Spinal cord (tissue), 9 donors: ENCODE measurements at regions not wholly inside any gene's neighbourhood (a gene's known extent, or its start where the extent isn't known, plus 50 kb on each side); places are given as distances from the start of the nearest gene placed in this dataset.
"Not testable (repeated sequence)": the region's sequence is repeated elsewhere in the genome, so short reads cannot be mapped to it uniquely, and the experiment has no call there.

Experiments
- DNase-seq, 6 donors: peaks; one replicate each; pipeline versions ENCODE4 v3.0.0 to v3.0.0-alpha.2; 2013 to 2015; ENCODE audit warnings: low spot score in 6 of 6, low read depth in 4 of 6
- H3K27ac ChIP-seq: one replicate; pipeline ENCODE4 v1.5.1; 2013; ENCODE audit warnings: low read depth, low read length, control low read depth
- H3K27me3 ChIP-seq: one replicate; pipeline ENCODE4 v1.6.1; 2013; ENCODE audit warnings: low read length; ENCODE audit not compliant: control insufficient read depth, insufficient read depth
- H3K36me3 ChIP-seq: one replicate; pipeline ENCODE4 v1.6.1; 2013; ENCODE audit warnings: low read length; ENCODE audit not compliant: control insufficient read depth, insufficient read depth
- H3K4me1 ChIP-seq: one replicate; pipeline ENCODE4 v1.6.1; 2013; ENCODE audit warnings: low read length; ENCODE audit not compliant: control insufficient read depth, insufficient read depth
- H3K4me3 ChIP-seq: one replicate; pipeline ENCODE4 v1.5.1; 2013; ENCODE audit warnings: low read depth, low read length, control low read depth
- H3K9me3 ChIP-seq: one replicate; pipeline ENCODE4 v1.6.1; 2013; ENCODE audit warnings: low read length; ENCODE audit not compliant: control insufficient read depth, insufficient read depth
- WGBS: methylation state at CpG from one replicate; pipeline ENCODE4 v1.1.5; 2013; ENCODE audit warnings: missing lambda C conversion rate; ENCODE audit not compliant: insufficient coverage; 5-methylcytosine and 5-hydroxymethylcytosine counted together
- donor health status: healthy.

DNA sequence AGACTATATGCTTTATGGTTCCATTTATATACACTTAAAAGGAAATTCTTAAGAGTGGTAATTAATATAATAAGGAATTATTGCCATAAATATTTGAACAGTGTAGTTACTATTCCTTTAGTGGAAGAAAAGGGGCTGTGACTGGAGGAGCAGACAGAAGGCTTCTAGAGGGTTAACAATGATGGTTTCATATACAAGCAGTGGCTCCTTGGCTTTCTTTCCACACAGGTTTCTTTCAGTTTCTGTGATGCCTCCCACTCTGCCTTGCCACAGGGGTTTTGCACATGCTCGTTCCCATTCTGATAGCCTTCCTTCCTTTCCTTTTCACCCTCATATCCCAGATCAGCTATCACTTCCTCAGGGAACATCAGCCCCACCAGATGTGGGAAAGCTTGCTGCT, 108.8 kb upstream of the LYSMD4 start:
- Histone ChIP-seq H3K4me1 (no peaks in the 10 kb centered on the region), H3K9me3 (no peaks in the 10 kb centered on the region), H3K36me3 (no peaks in the 10 kb centered on the region), H3K27me3 (no peaks in the 10 kb centered on the region), H3K27ac (no peak overlapping the region), H3K4me3 (no peak overlapping the region)
- 75% methylated on average over 1 of the region's 1 CpG for WGBS
- no peak for DNase-seq

DNA sequence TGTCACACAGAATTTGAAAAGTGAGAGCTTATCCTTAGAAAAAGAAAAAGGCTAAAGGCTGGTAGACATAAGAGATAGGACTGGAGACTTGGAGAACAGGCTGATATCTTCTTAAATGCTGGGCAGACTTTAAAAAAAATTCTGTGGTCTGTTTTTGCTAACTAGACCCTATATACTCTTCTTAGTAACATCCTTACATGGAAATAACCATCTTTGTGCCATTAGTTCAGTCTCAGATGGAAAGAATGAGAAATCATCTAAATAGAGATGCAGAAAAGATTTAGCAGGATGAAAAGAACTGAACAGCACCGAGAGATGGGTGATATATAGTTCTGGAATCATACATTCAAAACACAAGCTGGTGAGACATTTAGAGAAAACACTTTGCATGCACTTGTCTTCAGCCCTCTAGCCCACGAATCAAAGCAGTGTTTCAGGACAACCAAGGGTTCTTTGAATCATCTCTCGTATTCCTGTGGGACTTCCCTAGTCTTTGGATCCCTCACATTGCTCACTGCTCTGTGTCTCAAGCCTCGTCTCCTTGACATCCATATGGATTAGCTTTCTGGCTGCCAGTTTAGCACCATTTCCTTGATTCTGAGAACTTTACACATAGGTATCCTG, 93.0 kb upstream of the LYSMD4 start:
- Histone ChIP-seq H3K4me3 (no peak overlapping the region), H3K27me3 (no peaks in the 10 kb centered on the region), H3K36me3 (no peaks in the 10 kb centered on the region), H3K4me1 (no peaks in the 10 kb centered on the region), H3K27ac (no peak overlapping the region), H3K9me3 (no peaks in the 10 kb centered on the region)
- 89% methylated on average over 3 of the region's 4 CpGs for WGBS
- DNase-seq, result peak in 1 of 6 donors; percentile 15

DNA sequence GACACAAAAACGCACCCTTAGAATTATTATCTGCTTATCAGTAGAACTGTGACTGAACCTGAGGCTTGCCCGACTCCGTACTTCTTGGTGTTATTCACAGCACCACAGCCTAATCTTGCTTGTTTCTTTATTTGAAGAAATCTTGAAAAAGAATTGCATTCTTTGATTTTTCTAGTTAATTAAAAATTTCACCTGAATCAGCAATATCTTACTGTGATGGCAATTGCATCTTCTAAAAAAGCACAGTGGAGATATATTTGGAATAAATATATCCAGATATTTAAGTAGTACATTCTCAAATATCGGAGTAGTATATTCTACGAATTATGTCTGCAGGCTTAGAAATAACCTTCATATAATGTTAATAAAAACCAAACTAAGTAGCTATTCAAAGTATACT, 90.1 kb upstream of the LYSMD4 start:
- DNase-seq, result no peak
- Histone ChIP-seq H3K27me3 (no peaks in the 10 kb centered on the region), H3K27ac (no peak overlapping the region), H3K9me3 (no peaks in the 10 kb centered on the region), H3K4me3 (no peak overlapping the region), H3K4me1 (no peaks in the 10 kb centered on the region), H3K36me3 (no peaks in the 10 kb centered on the region)
- no CpG with 5 or more reads among the region's 5 CpGs for WGBS

DNA sequence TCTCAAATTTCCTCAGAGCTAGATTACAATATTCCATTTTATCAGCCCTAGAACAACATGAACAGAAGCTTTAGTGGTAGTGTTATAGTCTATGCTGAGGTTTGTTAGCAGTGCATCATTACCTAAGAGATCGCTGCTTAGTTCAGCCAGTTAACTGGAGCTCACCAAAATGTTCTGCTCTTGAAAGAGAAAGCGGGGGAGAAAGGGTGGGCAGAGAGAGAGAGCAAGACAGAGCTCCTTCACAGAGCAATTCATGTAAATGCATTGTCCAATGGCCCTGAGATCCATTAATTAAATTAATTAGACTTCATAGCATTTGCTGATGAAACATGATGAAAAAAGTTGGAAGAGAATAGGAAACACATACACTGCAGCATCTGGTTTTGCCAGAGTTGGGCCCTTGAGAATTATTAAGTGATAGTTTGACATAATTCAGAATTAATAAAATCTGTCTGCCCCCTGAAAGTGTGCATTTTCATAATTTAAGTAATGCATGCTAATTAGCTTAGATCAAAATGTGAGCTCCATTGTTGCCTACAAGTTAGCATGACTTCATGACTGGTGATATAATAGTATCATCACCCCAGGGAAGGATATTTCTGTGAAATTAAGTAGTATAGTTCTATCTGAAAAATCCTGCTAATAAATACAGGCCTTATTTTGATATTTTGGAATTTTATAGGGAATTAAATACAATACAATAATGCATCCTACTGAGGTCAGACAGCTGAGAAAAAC, 86.9 kb upstream of the LYSMD4 start:
- H3K27me3 ChIP-seq, result no peaks in the 10 kb centered on the region
- H3K4me1 ChIP-seq, result no peaks in the 10 kb centered on the region
- H3K4me3 ChIP-seq, result no peak overlapping the region
- WGBS, result 86% methylated on average over 1 of the region's 2 CpGs
- DNase-seq, result peak in 1 of 6 donors; percentile 37
- no peaks in the 10 kb centered on the region for H3K36me3 ChIP-seq
- no peaks in the 10 kb centered on the region for H3K9me3 ChIP-seq
- no peak overlapping the region for H3K27ac ChIP-seq

DNA sequence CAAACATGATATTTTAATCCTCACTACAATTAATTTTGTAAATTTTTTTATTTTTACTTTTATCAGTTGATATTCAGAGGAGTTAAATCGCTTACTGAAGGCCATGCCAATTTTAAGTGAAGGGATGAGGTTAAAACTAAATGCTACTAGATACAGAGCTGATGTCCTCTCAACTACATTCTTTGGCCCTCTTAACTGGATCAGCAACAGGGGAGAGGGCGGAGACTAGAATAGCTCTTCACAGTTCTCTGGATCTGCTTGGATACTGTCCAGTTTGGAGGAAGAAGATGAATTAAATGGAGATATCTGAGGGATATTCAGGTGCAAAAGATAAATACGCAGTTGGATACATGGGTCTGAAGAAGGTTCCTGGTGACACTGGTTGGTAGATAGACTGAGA, 85.6 kb upstream of the LYSMD4 start:
- no peaks in the 10 kb centered on the region for H3K36me3 ChIP-seq
- no peaks in the 10 kb centered on the region for H3K4me1 ChIP-seq
- no peak overlapping the region for H3K27ac ChIP-seq
- no peak for DNase-seq
- H3K27me3 ChIP-seq, result no peaks in the 10 kb centered on the region
- H3K4me3 ChIP-seq, result no peak overlapping the region
- WGBS, result 100% methylated on average over 1 of the region's 3 CpGs
- H3K9me3 ChIP-seq, result no peaks in the 10 kb centered on the region

DNA sequence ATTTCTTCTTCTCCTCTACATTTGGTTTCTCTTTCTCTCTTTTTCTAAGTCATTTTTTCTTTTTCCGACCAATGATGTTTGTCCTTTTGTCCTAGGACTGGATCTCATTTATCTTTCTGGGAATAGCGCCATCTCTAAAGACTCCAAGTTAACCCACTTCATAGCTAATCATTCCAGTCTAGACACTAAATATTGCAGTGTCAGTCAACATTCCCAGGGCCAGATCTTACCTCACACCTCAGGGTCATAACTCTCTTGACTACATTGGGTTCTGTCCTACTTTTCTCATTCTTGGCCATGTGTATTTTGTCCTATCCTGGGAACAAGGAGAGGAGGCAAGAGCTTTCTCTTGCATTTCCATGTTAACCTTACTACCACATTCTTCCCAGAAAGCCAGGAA, 83.6 kb upstream of the LYSMD4 start:
- H3K4me3 ChIP-seq, H3K27ac ChIP-seq: not testable (repeated sequence)
- WGBS, result 100% methylated on average over 1 of the region's 2 CpGs

DNA sequence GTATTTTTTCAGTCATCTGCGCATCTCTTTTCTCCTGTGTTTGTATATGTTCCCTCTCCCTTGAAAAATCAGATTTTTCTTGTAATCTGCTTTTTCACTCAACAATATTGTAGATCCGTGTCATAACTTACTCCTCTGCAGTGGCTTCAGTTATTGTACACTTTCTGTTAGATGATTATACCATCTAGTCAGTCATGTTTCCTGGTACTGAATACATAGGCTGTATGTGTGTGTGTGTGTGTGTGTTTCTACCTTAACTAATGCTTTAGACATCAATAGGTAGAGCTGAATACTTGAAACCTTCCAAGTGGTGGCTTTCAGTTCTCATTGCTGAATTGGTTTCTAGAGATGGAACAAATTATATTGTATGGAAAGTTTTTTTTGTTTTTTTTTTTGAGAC, 77.4 kb upstream of the LYSMD4 start:
- WGBS, result 100% methylated on average over 1 of the region's 2 CpGs
- DNase-seq, H3K9me3 ChIP-seq, H3K36me3 ChIP-seq, H3K27me3 ChIP-seq, H3K4me1 ChIP-seq, H3K27ac ChIP-seq, H3K4me3 ChIP-seq: not testable (repeated sequence)

More for the DNA sequence above, 83.6 kb upstream of the LYSMD4 start:
- not testable (repeated sequence) for DNase-seq, H3K9me3 ChIP-seq, H3K27me3 ChIP-seq, H3K4me1 ChIP-seq, H3K36me3 ChIP-seq

DNA sequence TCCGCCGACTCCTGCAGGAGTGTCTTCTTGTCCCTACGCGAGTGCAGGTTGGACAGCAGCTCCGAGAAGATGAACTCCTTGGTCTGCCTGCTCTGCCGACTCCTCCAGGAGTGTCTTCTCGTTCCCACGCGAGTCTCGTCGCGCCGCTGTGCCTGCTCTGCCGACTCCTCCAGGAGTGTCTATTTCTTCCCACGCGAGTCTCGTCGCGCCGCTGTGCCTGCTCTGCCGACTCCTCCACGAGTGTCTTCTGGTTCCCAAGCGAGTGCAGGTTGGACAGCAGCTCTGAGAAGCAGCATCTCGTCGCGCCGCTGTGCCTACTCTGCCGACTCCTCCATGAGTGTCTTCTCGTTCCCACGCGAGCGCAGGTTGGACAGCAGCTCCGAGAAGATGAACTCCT, 66.6 kb upstream of the LYSMD4 start:
- not testable (repeated sequence) for H3K4me3 ChIP-seq, H3K4me1 ChIP-seq, H3K9me3 ChIP-seq, DNase-seq, H3K27ac ChIP-seq, H3K27me3 ChIP-seq, H3K36me3 ChIP-seq
- WGBS, result 85% methylated on average over 15 of the region's 33 CpGs

DNA sequence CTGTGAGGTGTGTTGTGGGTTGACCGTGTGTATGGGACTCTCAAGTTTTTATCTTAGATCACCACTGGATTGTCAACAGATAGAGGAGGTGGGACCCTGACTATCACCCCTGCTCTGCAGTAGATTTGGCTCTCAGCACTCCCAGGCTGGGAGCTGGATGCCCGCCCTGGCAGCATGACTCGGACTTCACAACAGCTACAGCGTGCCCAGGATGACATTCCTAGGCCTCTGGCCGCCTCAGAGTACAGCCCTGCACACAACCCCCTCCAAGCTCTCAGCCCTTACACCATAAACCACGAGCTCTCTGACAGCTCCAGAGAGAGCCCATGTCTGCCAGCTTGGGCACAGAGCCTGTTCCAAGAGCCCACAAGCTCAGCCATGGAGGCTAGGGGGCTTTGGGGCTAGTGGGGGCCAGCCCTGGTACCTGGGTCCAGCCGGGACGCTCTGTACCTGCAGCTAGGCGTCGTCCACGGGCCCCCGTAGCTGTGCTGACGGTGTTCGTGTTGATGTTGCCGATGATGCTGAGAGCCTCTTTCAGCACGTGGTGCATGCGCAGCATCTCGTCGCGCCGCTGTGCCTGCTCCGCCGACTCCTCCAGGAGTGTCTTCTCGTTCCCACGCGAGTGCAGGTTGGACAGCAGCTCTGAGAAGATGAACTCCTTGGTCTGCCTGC, 66.1 kb upstream of the LYSMD4 start:
- not testable (repeated sequence) for H3K36me3 ChIP-seq, H3K4me1 ChIP-seq, H3K27ac ChIP-seq, H3K4me3 ChIP-seq, H3K27me3 ChIP-seq, H3K9me3 ChIP-seq, DNase-seq
- WGBS, result 91% methylated on average over 20 of the region's 26 CpGs
